PC-9 (cell line): ENCODE measurements at regions not wholly inside any gene's neighbourhood (a gene's known extent, or its start where the extent isn't known, plus 50 kb on each side); places are given as distances from the start of the nearest gene placed in this dataset.

Experiments
- BruUV-seq: library from RNA; stranded (reverse); fragments of 400-500 nt; replicated peaks from 2 replicates; lab custom pipeline; 2021; lab: Mats Ljungman, UMichigan
- CTCF ChIA-PET: fragments of 300-600 bp; sonication (Branson Sonifier 250); formaldehyde crosslinking; loops from one replicate; lab custom pipeline; 2022; ENCODE audit warnings: antibody characterized with exemption; lab: Charles Lee
- POLR2A ChIA-PET: fragments of 300-600 bp; sonication (Branson Sonifier 250); formaldehyde crosslinking; loops from one replicate; lab custom pipeline; 2022; ENCODE audit warnings: antibody characterized with exemption; ENCODE audit not compliant: unreplicated experiment; lab: Charles Lee
- DNase-seq, 2 experiments: peaks; one replicate each; pipeline versions ENCODE4 v3.0.0 to v3.0.0-alpha.2; 2015 to 2022; ENCODE audit warnings: mixed read lengths in 1 of 2
- H2AFZ ChIP-seq: fragments of 200-600 bp; sonication (generic); 2 replicates; pipeline ENCODE4 v1.8.1; 2017; ENCODE audit warnings: antibody characterized with exemption
- H3F3A ChIP-seq: fragments of 200-600 bp; sonication (generic); 2 replicates; pipeline ENCODE4 v1.8.1; 2017; ENCODE audit warnings: antibody characterized with exemption, mild to moderate bottlenecking, low read depth; ENCODE audit not compliant: insufficient read depth
- H3K27ac ChIP-seq: fragments of 200-600 bp; sonication (generic); 2 replicates; pipeline ENCODE4 v1.6.1; 2016; ENCODE audit warnings: mixed run types
- H3K27me3 ChIP-seq: fragments of 200-600 bp; sonication (generic); 2 replicates; pipeline ENCODE4 v1.6.1; 2016; ENCODE audit warnings: low read depth, mixed run types; ENCODE audit not compliant: insufficient read depth
- H3K36me3 ChIP-seq: fragments of 200-600 bp; sonication (generic); 2 replicates; pipeline ENCODE4 v1.6.1; 2016; ENCODE audit warnings: low read depth, mixed run types
- H3K4me1 ChIP-seq: fragments of 200-600 bp; sonication (generic); replicated peaks from 2 replicates; pipeline ENCODE4 v1.6.1; 2016; ENCODE audit warnings: mixed run types; ENCODE audit not compliant: insufficient read depth
- H3K4me2 ChIP-seq: fragments of 200-600 bp; sonication (generic); 2 replicates; pipeline ENCODE4 v1.6.1; 2017; ENCODE audit warnings: mixed run types
- H3K4me3 ChIP-seq: fragments of 200-600 bp; sonication (generic); 2 replicates; pipeline ENCODE4 v1.6.1; 2016; ENCODE audit warnings: mixed run types
- H3K79me2 ChIP-seq: fragments of 200-600 bp; sonication (generic); 2 replicates; pipeline ENCODE4 v1.6.1; 2017; ENCODE audit warnings: low read depth, mixed run types
- H3K9me2 ChIP-seq: fragments of 200-600 bp; sonication (generic); 2 replicates; pipeline ENCODE4 v1.8.1; 2017; ENCODE audit warnings: mild to moderate bottlenecking; ENCODE audit not compliant: insufficient read depth
- H3K9me3 ChIP-seq: fragments of 200-600 bp; sonication (generic); 2 replicates; pipeline ENCODE4 v1.8.1; 2016; ENCODE audit warnings: low read depth; ENCODE audit not compliant: insufficient read depth
- H4K20me1 ChIP-seq: fragments of 200-600 bp; sonication (generic); 2 replicates; pipeline ENCODE4 v1.8.1; 2017; ENCODE audit not compliant: insufficient read depth
- EZH2 ChIP-seq: fragments of 200-600 bp; sonication (generic); IDR thresholded peaks from 2 replicates; pipeline ENCODE4 v1.8.0; 2017; ENCODE audit warnings: antibody characterized with exemption, low read depth
- intact Hi-C: fragments of 100-400 bp; cut with micrococcal nuclease; formaldehyde crosslinking; loops from one replicate; pipeline ENCODE4 v1.10.0; 2022; ENCODE audit not compliant: unreplicated experiment
- TF ChIP-seq, protein P1 (sequence below): fragments of 200-600 bp; sonication (generic); conservative IDR thresholded peaks from 2 replicates; pipeline ENCODE4 v1.6.1; 2017; ENCODE audit warnings: mixed run types, antibody characterized with exemption, mild to moderate bottlenecking, moderate library complexity

DNA sequence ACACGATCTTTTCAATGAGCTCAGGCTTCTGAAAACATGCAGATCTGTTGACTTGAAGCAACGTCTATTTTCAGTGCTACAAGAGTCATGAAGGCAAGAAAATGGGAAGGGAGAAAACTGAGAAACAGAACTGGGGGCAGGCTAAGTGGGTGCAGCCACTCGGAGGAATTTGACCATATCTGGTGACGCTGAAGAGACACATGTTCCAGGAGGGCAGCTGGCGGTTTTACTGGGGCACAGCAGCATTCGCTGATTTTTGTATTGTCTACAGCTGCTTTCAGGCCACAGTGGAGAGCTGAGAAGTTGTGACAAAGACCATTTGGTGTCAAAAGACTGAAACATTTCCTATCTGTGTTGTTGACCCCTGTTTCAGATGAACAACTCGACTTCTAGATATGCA, 103.0 kb upstream of the ELAC2 start:
- Histone ChIP-seq H3K27me3 (no peaks in the 10 kb centered on the region; the same call in 1 of the 2 replicates), H3K4me1 (no peaks in the 10 kb centered on the region), H3K4me2 (no peak overlapping the region), H3K9me2 (no peaks in the 10 kb centered on the region), H3F3A (no peaks in the 10 kb centered on the region), H3K4me3 (no peak overlapping the region), H4K20me1 (no peaks in the 10 kb centered on the region), H3K36me3 (no peaks in the 10 kb centered on the region), H3K27ac (no peak overlapping the region), H2AFZ (no peak overlapping the region), H3K79me2 (no peaks in the 10 kb centered on the region), H3K9me3 (no peaks in the 10 kb centered on the region)
- no TSS peak for BruUV-seq
- ChIA-PET POLR2A (no interaction called here), CTCF (no interaction called here)
- TF ChIP-seq EZH2, result no peak
- TF ChIP-seq, protein P1, sequence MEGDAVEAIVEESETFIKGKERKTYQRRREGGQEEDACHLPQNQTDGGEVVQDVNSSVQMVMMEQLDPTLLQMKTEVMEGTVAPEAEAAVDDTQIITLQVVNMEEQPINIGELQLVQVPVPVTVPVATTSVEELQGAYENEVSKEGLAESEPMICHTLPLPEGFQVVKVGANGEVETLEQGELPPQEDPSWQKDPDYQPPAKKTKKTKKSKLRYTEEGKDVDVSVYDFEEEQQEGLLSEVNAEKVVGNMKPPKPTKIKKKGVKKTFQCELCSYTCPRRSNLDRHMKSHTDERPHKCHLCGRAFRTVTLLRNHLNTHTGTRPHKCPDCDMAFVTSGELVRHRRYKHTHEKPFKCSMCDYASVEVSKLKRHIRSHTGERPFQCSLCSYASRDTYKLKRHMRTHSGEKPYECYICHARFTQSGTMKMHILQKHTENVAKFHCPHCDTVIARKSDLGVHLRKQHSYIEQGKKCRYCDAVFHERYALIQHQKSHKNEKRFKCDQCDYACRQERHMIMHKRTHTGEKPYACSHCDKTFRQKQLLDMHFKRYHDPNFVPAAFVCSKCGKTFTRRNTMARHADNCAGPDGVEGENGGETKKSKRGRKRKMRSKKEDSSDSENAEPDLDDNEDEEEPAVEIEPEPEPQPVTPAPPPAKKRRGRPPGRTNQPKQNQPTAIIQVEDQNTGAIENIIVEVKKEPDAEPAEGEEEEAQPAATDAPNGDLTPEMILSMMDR, result no peak
- intact Hi-C loops, result no loop called here
- no peak for DNase-seq

DNA sequence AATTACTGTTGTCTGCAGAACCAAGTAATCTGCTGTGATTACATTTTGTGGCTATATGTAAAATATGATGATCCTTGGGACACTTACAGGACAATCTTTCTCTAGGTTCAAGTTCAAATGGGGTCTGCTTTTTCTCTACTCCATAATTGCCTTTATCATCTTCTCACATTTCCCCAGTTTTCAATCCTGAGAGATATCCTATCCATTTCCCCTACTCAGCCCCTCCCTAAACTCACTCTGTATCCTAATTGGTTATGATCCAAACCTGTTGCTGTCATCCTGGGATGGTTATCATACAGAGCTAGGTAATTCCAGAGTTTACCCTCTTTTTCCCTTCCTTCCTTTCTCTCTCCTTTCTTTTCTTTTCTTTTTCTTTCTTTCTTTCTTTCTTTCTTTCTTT, 100.5 kb upstream of the ELAC2 start:
- peaks cover 16% of the 10 kb centered on the region; the same call in 1 of the 2 replicates for H3K27me3 ChIP-seq
- no peaks in the 10 kb centered on the region for H3K9me2 ChIP-seq
- H3K36me3 ChIP-seq, result no peaks in the 10 kb centered on the region
- ChIA-PET POLR2A (no interaction called here), CTCF (no interaction called here)
- H3K4me2 ChIP-seq, result no peak overlapping the region
- TF ChIP-seq EZH2, result no peak
- TF ChIP-seq, protein P1, result no peak
- BruUV-seq, result no TSS peak
- no peak for DNase-seq
- H3K4me3 ChIP-seq, result no peak overlapping the region
- no peaks in the 10 kb centered on the region for H3K9me3 ChIP-seq
- no peak overlapping the region for H2AFZ ChIP-seq
- H3K4me1 ChIP-seq, result no peaks in the 10 kb centered on the region
- no peaks in the 10 kb centered on the region for H3F3A ChIP-seq
- no peaks in the 10 kb centered on the region for H4K20me1 ChIP-seq
- intact Hi-C loops, result no loop called here
- H3K79me2 ChIP-seq, result no peaks in the 10 kb centered on the region
- H3K27ac ChIP-seq, result no peak overlapping the region

DNA sequence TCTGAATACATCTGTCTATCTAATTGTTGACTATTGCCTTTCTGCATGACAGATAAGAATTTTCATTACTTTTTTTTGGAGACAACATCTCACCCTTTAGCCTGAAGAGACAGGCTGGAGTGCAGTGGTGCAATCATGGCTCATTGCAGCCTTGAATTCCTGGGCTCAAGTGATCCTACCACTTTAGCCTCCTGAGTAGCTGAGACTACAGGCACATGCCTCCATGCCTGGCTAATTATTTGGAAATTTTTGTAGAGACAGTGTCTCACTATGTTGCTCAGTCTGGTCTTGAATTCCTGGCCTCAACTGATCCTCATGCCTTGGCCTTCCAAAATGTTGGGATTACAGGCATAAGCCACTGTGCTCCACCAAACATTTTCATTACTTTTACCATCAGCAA, 99.8 kb upstream of the ELAC2 start:
- Histone ChIP-seq H3K4me2 (no peak overlapping the region), H3K9me3 (no peaks in the 10 kb centered on the region), H3K79me2 (no peaks in the 10 kb centered on the region), H3K27me3 (peaks cover 23% of the 10 kb centered on the region; the same call in 1 of the 2 replicates), H3K36me3 (no peaks in the 10 kb centered on the region), H3K9me2 (no peaks in the 10 kb centered on the region), H3K4me1 (no peaks in the 10 kb centered on the region), H3F3A (no peaks in the 10 kb centered on the region), H4K20me1 (no peaks in the 10 kb centered on the region), H2AFZ (no peak overlapping the region), H3K4me3 (no peak overlapping the region), H3K27ac (no peak overlapping the region)
- no TSS peak for BruUV-seq
- no peak for DNase-seq
- TF ChIP-seq EZH2, result no peak
- TF ChIP-seq, protein P1, result no peak
- intact Hi-C loops, result no loop called here
- CTCF ChIA-PET, result no interaction called here
- POLR2A ChIA-PET, result no interaction called here
